Esophagus muscularis mucosa (tissue), 4 donors: ENCODE measurements at regions not wholly inside any gene's neighbourhood (a gene's known extent, or its start where the extent isn't known, plus 50 kb on each side); places are given as distances from the start of the nearest gene placed in this dataset.

Source experiments
- CTCF ChIP-seq, 3 experiments: fragments of 200-600 bp in 2 of 3; fragments of 450-650 bp in 1 of 3; sonication (generic) in 2 of 3; IDR thresholded peaks; one replicate each; pipeline ENCODE4 v1.5.1; 2017 to 2019; ENCODE audit warnings: antibody characterized with exemption in 3 of 3, mild to moderate bottlenecking in 2 of 3, moderate library complexity in 1 of 3
- EP300 ChIP-seq: sonication (generic); formaldehyde crosslinking; IDR thresholded peaks from one replicate; pipeline ENCODE4 v1.6.1; 2017; ENCODE audit warnings: antibody characterized with exemption
- POLR2A ChIP-seq: fragments of 450-650 bp; IDR thresholded peaks from one replicate; pipeline ENCODE4 v1.6.1; 2017; ENCODE audit warnings: antibody characterized with exemption, moderate library complexity, mild to moderate bottlenecking, low read depth
- POLR2AphosphoS5 ChIP-seq, 2 donors: sonication (generic); formaldehyde crosslinking; IDR thresholded peaks; one replicate each; pipeline ENCODE4 v1.6.1; 2017; ENCODE audit warnings: antibody characterized with exemption in 2 of 2

GRCh38 chr2:201983800-201984199 lies 49.9 kb upstream of the FZD7 start:
- TF ChIP-seq CTCF (IDR thresholded peaks at IDR 0.05) (no peak), POLR2A (no peak), POLR2AphosphoS5 (IDR thresholded peaks at IDR 0.05) (no peak), EP300 (no peak)
